ENCODE measurements at regions not wholly inside any gene's neighbourhood (a gene's known extent, or its start where the extent isn't known, plus 50 kb on each side); places are given as distances from the start of the nearest gene placed in this dataset.
"Not testable (repeated sequence)": the region's sequence is repeated elsewhere in the genome, so short reads cannot be mapped to it uniquely, and the experiment has no call there.

DNA sequence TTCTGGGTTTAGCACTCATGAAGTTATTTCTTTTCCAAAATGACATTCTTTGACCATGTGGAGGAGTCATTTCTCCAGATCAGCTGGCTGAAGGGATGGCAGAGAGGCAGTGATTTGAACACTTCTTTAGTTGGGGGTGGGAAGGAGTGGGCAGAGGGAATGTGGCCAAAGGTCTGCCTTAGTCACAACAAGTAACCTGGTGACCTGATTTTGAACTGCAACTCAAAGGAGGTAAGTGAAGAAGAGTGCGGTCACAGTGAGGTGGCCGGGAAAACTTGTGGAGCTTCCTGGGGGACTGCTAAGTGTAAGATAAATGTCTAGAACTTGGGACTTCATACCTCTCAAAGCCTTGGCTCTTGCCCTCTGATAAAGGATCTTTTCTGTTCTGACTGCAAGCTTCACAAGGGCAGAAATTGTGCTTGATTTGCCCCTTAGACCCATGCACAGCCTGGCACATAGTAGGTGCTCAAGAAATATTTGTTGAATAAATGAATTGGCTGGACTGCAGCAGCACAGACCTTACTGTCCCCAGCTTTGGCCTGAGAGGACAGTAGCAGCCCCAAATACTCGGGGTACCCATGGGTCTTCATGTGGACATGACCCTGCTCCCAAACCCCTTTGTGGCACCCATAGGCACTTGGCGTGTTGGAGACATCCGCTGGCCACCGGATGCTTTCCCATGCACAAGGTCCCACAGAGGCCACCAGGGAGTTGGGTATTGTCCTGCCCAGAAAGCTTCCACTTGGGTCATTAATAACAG lies 99.0 kb upstream of the ALX4 start:
- DNase-seq (ENCODE audit: low spot score) = no peak
- in situ Hi-C loops (cut with HindIII; ENCODE audit: low sequenced_read_pairs) = no loop called here

DNA sequence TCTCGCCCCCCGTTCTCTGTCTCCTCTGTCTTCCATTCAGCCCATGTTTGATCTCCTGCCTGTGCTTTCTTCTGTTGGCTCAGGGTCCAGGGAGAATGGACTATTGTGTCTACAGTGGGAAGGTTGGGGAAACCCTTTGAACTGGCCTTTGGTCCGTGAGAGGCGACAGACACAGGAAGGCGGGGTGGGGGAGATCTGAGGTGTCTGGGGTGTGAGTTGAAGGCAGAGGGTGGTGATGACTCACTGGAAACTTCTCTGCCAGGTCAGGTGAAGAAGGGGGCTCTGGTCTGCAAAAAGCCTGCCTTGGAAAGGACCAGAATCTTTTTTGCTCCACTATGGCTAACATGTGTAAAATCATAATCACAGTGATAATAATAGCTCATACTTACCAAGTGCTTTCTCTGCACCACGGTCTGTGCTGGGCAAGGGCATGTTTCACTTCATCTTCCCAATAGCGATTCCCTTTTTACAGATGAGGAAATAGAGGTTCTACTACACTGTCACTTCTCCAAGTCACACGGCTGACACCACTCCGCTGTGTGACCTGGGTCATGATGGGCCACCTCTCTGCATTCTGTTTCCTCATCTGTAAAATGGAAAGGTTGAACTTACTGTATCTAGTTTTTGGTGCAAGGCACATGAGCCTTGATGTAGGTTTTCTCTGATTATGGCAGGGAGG lies 99.8 kb upstream of the ALX4 start:
- no peak for DNase-seq (ENCODE audit: low spot score)

DNA sequence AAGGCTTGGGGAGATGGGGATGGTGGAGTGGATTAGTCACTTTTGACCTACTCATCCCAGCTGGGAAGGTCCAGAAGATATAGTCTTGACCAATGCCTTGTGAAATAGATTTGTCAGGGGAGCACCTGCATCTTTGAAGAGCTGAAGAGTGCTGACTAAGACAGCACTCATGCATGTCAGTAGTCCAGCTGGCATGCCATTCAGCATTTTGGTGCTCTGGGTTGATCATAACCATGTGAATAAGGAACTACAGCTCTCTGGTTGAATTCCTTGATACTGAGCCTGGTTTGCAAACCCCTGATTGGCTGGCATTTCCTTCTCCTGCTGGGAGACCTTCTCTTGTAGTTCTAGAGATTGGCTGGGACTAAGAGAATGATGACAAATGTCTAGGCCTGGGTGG lies 106.8 kb upstream of the ALX4 start:
- in situ Hi-C loops (cut with HindIII; ENCODE audit: low sequenced_read_pairs) = no loop called here
- DNase-seq (ENCODE audit: low spot score) = no peak

More for the DNA sequence above, 99.8 kb upstream of the ALX4 start:
- in situ Hi-C loops (cut with HindIII; ENCODE audit: low sequenced_read_pairs) = no loop called here

DNA sequence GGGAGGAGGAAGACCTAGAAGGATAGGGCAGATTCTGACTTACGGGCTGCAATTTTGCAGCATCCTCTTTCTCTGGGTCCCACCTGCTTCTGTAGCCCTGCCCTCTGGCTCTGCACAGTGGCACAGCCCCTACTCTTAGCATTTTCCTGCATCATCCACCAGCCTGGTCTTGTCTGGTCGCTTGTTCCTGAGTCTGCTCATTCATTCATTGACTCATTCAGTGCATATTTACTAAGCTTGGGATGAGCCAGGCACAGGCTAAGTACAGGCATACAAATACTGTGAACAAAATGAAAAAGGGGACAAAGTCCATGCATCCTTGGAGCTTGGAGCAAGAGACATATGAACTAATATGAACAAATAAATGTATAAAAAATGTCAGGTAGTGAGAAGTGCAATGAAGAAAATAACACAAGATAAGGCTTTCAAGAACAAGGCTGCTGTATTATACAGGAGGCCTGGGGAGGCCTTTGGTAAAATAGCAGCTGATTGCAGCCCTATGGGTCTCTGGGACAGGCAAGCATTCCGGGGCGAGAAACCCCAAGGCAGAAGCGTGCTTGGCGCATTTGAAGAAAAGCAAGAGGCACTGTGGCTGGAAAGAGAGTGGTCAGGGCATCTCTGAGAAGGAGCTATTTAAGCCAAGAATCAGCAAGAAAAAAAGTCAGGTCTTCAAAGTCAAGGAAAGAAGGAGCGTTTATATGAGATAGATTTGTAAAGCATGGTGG lies 108.0 kb upstream of the ALX4 start:
- no peak for DNase-seq (ENCODE audit: low spot score)
- in situ Hi-C loops (cut with HindIII; ENCODE audit: low sequenced_read_pairs) = no loop called here

DNA sequence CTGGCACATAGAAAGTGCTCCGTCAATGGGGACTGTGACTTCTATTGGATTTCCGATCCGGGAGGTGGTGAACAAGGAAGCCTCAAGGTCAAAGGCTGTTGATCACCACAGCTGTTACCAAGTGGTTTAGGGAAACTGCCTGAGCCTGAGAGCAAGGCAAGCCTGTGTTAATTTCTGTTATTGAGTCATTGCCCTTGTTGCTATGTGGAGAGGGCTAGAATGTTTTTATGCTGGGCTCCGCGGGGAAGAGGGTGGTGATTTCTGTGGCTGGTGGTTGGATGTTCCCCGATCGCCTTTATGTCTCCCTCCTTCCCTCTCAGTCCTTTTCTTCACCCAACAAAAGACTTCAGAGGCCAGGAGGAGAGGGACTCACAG lies 108.5 kb upstream of the ALX4 start:
- in situ Hi-C loops (cut with HindIII; ENCODE audit: low sequenced_read_pairs) = no loop called here

DNA sequence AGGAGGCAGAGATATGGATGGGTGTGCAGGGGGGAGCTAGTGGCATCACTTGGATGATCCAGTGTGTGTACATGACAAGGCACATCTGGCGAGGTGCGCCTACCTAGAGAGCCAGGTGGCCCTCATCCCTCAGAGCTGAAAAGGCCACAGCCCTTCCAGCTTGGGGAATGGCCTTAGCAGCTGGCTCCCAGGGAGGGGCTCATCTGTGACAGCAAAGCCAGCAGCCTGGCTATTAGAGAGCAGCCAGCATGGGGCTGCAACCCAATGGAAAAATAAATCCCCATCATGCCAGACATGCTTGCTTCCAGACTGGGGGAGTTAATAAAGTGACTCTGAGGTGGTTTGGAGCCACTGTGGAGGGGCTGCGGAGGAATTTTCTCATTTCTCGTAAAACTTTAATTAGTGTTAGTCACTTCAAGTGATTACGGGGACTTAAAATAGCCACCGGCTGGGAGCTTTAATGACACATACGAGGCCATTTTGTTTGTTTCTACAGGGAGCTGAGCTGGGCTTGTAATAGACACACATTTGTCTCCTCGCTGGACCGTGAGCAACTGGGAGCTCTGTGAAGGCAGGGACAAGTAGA lies 111.2 kb upstream of the ALX4 start:
- in situ Hi-C loops (cut with HindIII; ENCODE audit: low sequenced_read_pairs) = no loop called here
- peak; percentile 63 for DNase-seq (ENCODE audit: low spot score)

More for the DNA sequence above, 108.5 kb upstream of the ALX4 start:
- no peak for DNase-seq (ENCODE audit: low spot score)

DNA sequence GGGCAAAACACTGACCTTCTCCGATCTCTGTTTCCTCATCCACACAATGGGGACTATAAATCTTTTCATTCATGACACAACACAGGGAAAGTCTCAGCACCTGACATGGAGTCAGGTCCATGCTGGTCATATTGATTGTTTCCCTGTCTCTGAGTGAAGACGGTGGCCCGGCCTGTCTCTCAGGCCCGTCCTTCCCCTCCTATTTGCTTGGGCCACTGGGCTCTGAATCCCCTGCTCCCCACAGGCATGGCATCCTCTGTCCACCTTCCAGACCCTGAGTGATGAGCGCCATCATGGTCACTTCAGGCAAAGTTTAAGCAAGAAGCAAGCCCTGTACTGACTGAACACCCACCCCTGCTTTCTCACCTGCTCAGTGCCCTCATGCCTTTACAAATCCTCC lies 113.3 kb upstream of the ALX4 start:
- in situ Hi-C loops (cut with HindIII; ENCODE audit: low sequenced_read_pairs) = no loop called here
- no peak for DNase-seq (ENCODE audit: low spot score)

DNA sequence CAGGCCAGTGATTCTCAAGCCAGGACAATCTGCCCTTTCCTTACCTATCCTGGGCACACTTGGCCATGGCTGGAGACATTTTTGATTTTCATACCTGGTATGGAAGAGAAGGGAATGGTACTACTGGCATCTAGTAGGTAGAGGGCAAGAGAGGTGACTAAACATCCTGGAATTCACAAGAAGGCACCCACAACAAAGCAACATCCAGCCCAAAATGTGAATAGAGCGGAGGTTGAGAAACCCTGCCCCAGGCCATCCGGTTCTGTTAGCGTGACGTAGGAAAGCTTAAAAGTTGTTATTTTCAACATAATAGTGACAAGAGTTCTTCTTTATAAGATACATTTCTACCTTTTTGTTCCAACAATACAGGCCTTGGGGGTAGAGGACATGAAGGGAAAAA lies 114.9 kb upstream of the ALX4 start:
- DNase-seq (ENCODE audit: low spot score) = no peak
- in situ Hi-C loops (cut with HindIII; ENCODE audit: low sequenced_read_pairs) = no loop called here

DNA sequence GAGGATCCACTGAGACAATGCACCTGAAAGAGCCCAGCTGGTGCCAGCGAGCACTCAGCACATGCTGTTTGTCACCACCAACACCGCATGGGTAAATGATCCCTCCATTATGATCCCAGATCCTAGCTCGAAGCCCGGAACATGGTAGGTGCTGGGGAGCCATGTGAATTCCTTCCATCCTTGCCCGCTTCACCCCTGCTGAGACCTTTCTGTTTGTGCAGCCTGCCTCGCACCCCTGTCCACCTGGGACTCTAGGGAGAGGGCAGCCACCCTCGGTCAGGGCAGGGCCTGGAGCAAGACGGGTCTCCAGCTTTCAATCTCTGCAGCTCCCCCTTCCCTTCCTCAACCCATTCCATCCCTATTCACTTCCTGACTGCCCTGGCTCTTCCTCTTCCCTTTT lies 116.2 kb upstream of the ALX4 start:
- DNase-seq (ENCODE audit: low spot score) = no peak
- in situ Hi-C loops (cut with HindIII; ENCODE audit: low sequenced_read_pairs) = no loop called here

DNA sequence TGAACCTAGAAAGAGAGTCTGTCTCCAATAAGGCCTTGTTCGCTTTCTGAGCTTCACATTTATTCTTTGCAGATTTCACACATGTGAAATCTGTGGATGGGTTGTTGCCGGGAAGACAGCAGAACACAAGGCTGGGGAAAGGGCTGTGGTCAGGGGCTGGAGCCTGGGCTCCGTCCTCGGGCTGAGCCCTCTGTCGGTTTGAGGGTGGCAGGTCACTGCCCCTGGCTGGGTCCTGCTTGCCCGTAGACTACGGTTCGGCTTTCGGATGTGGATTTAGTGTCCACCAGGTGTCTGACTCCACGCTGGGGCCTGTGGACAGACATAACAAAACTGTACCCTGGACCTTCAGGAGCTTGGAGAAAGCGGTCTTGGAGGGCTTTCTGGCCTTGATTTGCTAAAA lies 117.0 kb upstream of the ALX4 start:
- in situ Hi-C loops (cut with HindIII; ENCODE audit: low sequenced_read_pairs) = no loop called here
- DNase-seq (ENCODE audit: low spot score) = no peak

DNA sequence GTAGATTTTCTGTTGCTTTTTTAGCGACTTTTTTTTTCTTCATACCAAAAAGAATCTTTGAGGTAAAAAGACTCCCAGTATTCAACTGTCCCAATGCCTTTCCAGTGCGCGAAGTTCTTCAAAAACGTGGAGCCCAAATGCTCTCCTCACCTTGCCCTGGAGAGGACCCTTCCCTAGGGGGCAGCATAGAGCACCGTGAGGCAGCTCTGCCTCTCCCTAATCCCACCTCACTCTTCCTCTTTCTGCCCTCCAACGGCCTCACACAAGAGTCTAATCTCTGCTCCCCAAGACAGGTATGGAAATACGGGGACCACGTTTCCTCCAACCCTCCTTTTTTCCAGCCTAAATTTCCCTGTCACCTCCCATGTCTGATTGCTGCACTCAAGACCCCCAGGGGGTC lies 117.5 kb upstream of the ALX4 start:
- in situ Hi-C loops (cut with HindIII; ENCODE audit: low sequenced_read_pairs) = no loop called here

DNA sequence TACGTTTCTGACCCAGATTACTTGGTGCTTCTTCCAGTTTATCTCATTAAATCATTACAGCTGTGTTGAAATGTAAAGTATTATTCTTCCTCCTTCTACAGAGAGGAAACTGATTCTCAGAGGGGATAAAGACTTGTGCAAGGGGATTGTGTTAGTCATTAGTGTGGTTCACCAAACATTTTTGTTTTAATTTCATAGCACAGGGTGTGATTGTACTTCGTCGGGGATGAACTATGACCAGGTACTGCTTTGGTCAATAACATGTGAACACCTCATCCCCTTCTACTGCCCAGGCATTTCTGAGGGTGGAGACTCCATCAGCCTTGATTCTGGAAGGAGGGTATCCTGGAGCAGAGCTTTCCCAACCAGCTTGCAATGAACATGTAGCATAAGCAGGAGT lies 120.2 kb upstream of the ALX4 start:
- in situ Hi-C loops (cut with HindIII; ENCODE audit: low sequenced_read_pairs) = no loop called here
- DNase-seq (ENCODE audit: low spot score) = no peak

More for the DNA sequence above, 117.5 kb upstream of the ALX4 start:
- DNase-seq (ENCODE audit: low spot score) = no peak

DNA sequence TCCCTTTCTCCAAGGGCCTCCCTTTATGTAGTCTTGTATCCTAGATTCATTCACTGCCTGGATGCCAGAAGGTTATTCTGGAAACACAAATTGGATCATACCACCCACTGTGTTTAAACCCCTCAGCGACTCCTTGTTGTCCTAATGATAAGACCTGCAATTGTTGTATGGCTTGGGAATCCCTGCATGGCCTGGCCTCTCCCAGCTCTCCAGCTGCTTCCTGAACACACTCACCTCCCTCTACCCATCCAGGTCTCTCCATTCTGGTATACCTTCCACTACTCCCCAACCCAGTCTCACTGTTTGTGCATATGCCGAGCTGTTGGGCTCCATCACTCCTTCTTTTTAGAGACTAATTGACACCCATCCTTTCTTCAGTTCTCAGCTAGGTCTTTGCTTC lies 124.3 kb upstream of the ALX4 start:
- in situ Hi-C loops (cut with HindIII; ENCODE audit: low sequenced_read_pairs) = no loop called here
- DNase-seq (ENCODE audit: low spot score) = no peak

DNA sequence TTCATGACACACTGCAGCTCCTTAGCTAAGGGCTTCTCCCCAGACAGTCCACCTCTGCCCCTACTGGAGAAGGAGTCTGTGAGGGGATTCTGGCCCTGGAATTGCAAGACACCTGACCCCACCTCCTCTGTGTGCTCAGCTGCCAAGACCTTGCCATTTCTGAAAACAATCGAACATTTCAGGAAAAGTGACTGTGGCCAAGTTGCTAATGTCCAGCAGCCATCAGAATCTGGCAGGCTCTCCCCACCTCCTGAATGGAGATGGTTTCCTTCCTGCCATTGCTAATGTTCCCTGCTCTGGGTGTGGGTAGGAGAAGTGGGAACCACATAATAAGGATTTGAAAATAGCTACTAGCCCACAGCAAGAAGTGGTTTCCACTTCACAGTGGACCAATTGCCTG lies 127.2 kb upstream of the ALX4 start:
- DNase-seq (ENCODE audit: low spot score) = no peak

DNA sequence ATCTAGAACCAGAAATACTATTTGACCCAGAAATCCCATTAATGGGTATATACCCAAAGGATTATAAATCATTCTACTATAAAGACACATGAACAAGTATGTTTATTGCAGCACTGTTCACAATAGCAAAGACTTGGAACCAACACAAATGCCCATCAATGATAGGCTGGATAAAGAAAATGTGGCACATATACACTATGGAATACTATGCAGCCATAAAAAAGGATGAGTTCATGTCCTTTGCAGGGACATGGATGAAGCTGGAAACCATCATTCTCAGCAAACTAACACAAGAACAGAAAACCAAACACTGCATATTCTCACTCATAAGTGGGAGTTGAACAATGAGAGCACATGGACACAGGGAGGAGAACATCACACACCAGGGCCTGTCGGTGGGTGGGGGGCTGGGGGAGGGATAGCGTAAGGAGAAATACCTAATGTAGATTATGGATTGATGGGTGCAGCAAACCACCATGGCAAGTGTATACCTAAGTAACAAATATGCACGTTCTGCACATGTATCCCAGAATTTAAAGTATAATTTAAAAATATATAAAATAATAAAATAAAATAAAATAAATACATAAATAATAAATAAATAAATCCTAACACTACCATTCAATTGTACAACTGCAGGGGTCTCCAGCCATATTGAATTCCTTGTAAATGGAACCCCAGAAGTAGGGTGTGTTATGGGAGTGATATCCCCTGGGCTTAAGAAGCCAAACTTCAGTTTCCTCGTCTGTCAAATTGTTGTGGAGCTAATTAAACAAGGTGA lies 122.4 kb upstream of the CD82 start:
- DNase-seq (ENCODE audit: low spot score); in situ Hi-C loops (cut with HindIII; ENCODE audit: low sequenced_read_pairs): not testable (repeated sequence)

More for the DNA sequence above, 127.2 kb upstream of the ALX4 start:
- in situ Hi-C loops (cut with HindIII; ENCODE audit: low sequenced_read_pairs) = no loop called here

DNA sequence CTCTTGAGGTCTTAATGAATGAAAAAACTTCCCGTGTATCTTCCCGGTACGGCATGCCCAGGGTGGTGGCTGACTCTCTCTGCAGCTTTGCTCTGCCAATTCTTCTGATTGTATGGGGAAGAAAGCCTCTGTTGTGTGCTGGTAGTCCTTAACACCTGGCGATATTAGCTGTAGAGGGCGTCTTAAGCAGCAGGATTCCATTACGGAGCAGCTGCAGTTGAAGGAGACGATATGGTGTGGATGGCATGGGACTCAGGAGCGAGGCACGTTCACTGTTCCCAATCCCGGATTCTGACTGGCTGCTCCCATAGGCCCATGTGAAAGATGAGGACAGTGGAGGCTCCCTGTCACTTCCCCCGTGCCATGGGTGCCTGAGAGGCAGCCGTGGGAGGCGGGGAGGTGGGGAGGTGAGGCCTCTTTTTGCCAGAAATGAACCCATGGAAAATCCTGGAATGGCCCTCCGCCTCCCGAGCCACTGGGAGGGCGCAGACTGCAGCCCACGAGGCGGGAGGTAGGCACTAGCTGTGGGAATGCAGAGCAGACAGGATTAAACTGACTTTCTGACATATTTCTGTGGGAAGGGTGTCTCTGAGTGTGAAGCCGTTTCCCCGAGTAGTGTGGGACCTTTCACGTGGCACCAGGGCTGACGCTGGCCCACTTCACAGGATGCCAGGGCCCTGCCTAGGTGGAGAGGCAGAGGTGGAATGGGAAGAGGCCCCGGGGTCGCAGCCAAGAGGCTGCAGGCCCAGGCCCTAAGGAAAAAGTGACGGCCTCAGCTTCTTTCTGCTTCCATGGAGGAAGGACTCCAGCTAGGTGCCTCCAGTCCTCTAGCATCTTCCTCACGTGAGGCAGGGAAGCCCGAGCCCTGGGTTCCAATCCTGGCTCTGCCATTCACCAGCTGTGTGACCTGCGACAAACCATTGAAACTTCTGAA lies 121.4 kb upstream of the CD82 start:
- in situ Hi-C loops (cut with HindIII; ENCODE audit: low sequenced_read_pairs) = no loop called here
- peak; percentile 33 for DNase-seq (ENCODE audit: low spot score)

DNA sequence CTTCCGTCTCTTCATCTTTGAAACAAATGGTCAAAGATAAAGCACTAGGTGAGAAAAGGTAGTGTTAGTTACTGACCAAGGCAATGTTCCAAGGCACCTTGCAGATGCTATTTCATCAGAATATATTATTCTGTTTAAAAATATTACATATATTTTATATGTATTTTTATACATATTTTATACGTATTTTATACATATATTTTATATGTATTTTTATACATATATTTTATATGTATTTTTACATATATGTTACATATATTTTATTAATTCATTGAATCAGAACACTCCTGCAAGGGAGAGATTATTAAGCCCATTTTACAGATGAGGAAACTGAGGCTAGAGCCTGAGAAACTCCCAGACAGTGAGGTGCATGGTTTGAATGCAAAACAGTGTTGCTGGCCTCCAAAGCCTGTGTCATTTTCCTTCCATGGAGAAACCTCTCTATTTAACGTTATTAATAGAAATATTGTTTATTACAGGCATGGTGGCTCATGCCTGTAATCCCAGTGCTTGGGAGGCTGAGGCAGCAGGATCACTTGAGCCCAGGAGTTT lies 120.6 kb upstream of the CD82 start:
- in situ Hi-C loops (cut with HindIII; ENCODE audit: low sequenced_read_pairs) = no loop called here
- no peak for DNase-seq (ENCODE audit: low spot score)
